ENCODE measurements at regions not wholly inside any gene's neighbourhood (a gene's known extent, or its start where the extent isn't known, plus 50 kb on each side); places are given as distances from the start of the nearest gene placed in this dataset.

DNA sequence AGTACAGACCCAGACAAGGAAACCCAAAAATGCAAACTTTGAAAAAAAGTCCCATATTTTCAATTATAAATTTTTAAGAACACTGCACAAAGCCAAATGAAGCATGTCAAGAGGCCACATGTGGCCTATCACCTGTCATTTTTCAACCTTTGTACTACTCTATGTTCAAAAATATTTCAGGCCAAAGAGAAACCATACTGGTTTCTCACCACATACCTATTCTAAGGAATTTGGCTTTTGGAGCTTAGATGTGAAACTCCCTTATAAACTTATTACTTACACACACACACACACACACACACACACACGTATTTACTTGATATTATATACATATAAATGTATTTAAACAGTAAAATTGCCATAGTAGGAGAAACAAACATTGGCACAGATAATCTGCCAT, 338.7 kb downstream of the TXNL1 start:
- TF ChIP-seq, protein P1, sequence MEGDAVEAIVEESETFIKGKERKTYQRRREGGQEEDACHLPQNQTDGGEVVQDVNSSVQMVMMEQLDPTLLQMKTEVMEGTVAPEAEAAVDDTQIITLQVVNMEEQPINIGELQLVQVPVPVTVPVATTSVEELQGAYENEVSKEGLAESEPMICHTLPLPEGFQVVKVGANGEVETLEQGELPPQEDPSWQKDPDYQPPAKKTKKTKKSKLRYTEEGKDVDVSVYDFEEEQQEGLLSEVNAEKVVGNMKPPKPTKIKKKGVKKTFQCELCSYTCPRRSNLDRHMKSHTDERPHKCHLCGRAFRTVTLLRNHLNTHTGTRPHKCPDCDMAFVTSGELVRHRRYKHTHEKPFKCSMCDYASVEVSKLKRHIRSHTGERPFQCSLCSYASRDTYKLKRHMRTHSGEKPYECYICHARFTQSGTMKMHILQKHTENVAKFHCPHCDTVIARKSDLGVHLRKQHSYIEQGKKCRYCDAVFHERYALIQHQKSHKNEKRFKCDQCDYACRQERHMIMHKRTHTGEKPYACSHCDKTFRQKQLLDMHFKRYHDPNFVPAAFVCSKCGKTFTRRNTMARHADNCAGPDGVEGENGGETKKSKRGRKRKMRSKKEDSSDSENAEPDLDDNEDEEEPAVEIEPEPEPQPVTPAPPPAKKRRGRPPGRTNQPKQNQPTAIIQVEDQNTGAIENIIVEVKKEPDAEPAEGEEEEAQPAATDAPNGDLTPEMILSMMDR (IDR thresholded peaks at IDR 0.05) = no peak
- H3K4me1 ChIP-seq = no peaks in the 10 kb centered on the region
- WGBS, 2 donors = 69 to 72% methylated on average over 1 of the region's 1 CpG
- intact Hi-C loops (cut with DNase I) = no loop called here
- H3K36me3 ChIP-seq = no peaks in the 10 kb centered on the region
- no peaks in the 10 kb centered on the region for H3K27me3 ChIP-seq
- no peak for FAIRE-seq
- H3K27ac ChIP-seq = no peak overlapping the region
- DNase-seq = no peak
- H3K4me3 ChIP-seq = no peak overlapping the region
- no peak for ATAC-seq
- H3K9me3 ChIP-seq = no peaks in the 10 kb centered on the region

DNA sequence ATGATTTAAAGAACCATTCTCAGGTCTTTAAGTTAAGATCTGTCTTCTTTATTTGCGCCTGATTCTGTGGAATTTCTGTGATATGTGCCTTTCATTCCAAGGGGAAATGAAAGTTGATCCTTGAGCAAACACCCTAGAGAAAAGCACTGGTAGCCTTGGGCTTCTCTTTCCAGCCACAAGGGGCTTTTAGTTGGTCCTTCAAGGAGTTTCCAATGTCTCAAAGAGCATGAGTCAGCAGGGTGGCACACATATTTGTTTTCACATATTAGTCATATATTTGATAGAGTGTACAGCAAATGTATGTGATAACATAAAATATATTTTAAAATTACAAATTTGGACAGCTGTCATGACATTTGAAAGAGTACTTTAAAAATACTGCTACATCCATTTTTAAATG, 339.5 kb downstream of the TXNL1 start:
- no peaks in the 10 kb centered on the region for H3K36me3 ChIP-seq
- no peak overlapping the region for H3K27ac ChIP-seq
- peak; percentile 30 to 67 (median 48) for ATAC-seq
- no peaks in the 10 kb centered on the region for H3K27me3 ChIP-seq
- 93 to 97% methylated on average over 1 of the region's 1 CpG for WGBS, 2 donors
- H3K4me1 ChIP-seq = no peaks in the 10 kb centered on the region
- peak in 1 of 6 donors; percentile 44 for DNase-seq
- no peak overlapping the region for H3K4me3 ChIP-seq
- TF ChIP-seq, protein P1 (IDR thresholded peaks at IDR 0.05) = no peak
- intact Hi-C loops (cut with DNase I) = no loop called here
- FAIRE-seq = no peak
- no peaks in the 10 kb centered on the region for H3K9me3 ChIP-seq

DNA sequence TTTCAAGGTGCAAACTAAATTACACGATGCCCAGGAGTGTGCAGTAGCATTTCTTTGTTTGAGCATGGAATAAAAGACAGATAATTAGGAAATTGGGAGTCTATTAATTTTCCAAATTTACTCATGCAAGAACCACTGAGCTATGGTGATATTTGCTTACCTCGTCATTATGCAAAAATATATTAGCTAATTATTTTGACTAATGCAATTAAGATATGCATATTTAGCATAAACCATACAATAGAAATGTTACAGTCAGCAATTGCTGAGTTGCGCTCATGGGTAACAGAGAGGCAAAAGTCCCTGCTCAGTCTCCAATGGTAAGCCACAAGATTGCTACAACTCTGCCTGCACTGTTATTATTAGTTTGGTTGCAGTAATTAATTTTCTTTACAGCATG, 342.0 kb downstream of the TXNL1 start:
- H3K27me3 ChIP-seq = no peaks in the 10 kb centered on the region
- no peaks in the 10 kb centered on the region for H3K36me3 ChIP-seq
- no peaks in the 10 kb centered on the region for H3K9me3 ChIP-seq
- FAIRE-seq (no peak), DNase-seq (no peak), ATAC-seq (no peak)
- no peak overlapping the region for H3K4me3 ChIP-seq
- 82 to 84% methylated on average over 3 of the region's 3 CpGs for WGBS, 2 donors
- H3K4me1 ChIP-seq = no peaks in the 10 kb centered on the region
- TF ChIP-seq, protein P1 (IDR thresholded peaks at IDR 0.05) = no peak
- intact Hi-C loops (cut with DNase I) = no loop called here
- no peak overlapping the region for H3K27ac ChIP-seq

DNA sequence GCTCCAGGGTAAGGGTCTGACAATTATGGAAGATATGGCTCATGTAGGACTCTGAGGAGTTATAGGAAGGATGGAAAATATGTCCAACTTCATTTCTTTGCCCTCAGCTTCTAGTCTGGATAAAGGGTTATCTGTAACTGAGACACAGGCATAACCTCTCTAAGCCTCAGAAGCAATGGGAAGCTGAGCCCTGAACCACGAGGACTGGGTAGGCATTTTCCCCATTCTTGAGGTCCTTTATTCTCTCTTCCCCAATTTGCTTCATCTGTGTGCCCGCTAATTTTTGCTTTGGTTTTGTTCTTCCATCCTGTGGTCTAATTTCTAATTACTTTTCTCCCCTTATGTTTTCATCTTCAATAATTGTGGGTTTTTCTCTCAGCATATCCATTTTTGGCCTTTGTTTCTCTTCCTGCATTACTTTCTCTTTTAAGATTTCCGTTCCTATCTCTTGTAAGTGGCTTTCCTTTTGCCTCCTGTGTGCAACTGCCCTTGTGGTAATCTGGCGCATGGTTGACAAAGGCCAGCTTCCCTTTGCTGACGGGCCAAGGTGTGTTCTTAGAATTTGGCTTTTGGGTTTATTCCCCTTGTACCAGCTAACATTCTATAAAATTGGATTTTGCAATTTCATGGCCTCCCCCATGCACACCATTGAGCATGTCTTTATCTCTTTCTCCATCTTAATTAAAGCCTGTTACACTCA, 343.8 kb downstream of the TXNL1 start:
- H3K27me3 ChIP-seq = no peaks in the 10 kb centered on the region
- H3K36me3 ChIP-seq = no peaks in the 10 kb centered on the region
- DNase-seq (no peak), FAIRE-seq (no peak), ATAC-seq (no peak)
- H3K9me3 ChIP-seq = no peaks in the 10 kb centered on the region
- no peak overlapping the region for H3K27ac ChIP-seq
- no peaks in the 10 kb centered on the region for H3K4me1 ChIP-seq
- WGBS, 2 donors = 90 to 93% methylated on average over 5 of the region's 5 CpGs
- TF ChIP-seq, protein P1 (IDR thresholded peaks at IDR 0.05) = no peak
- no peak overlapping the region for H3K4me3 ChIP-seq
- intact Hi-C loops (cut with DNase I) = no loop called here

DNA sequence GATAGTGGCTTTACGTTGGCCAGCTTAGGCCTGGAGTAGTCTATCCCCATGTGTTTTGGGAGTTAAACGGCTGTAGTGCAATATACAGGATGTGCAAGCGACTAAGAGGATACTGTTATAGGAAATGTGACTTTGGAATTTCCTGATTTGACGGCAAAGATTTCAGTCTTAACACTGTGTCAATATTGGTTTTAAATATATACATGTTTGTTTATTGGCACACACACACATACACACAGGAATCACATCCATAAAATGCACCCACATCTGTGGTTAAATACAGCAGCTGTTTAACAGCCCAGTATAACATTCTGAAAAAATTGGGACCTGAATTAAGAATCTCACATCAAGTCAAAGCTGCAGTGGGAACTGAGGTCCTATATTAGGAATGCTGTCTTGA, 347.1 kb downstream of the TXNL1 start:
- peak in 1 of 4 donors; percentile 8 for ATAC-seq
- H3K9me3 ChIP-seq = no peaks in the 10 kb centered on the region
- TF ChIP-seq, protein P1 (IDR thresholded peaks at IDR 0.05) = no peak
- FAIRE-seq = no peak
- no peak overlapping the region for H3K27ac ChIP-seq
- no peak for DNase-seq
- H3K36me3 ChIP-seq = no peaks in the 10 kb centered on the region
- no peak overlapping the region for H3K4me3 ChIP-seq
- WGBS, 2 donors = 60 to 63% methylated on average over 4 of the region's 4 CpGs
- no peaks in the 10 kb centered on the region for H3K4me1 ChIP-seq
- H3K27me3 ChIP-seq = no peaks in the 10 kb centered on the region
- intact Hi-C loops (cut with DNase I) = no loop called here

All from pancreas (tissue), 10 donors.